Gastrocnemius medialis (tissue), 4 donors: ENCODE measurements at regions not wholly inside any gene's neighbourhood (a gene's known extent, or its start where the extent isn't known, plus 50 kb on each side); places are given as distances from the start of the nearest gene placed in this dataset.

Experiments used
- ATAC-seq, 2 donors: fragments of 150-250 bp; one replicate each; pipeline ENCODE4 v1.9.1; 2016
- DNase-seq, 2 donors: peaks; one replicate each; pipeline ENCODE4 v3.0.0-alpha.2; 2019
- H3K27ac ChIP-seq, 4 donors: fragments of 200-600 bp; sonication (generic); 1 replicate in 1 of 4; 2 replicates in 3 of 4; pipeline ENCODE4 v1.5.1; 2016 to 2018; ENCODE audit warnings: mild to moderate bottlenecking in 2 of 4, moderate library complexity in 1 of 4
- H3K27me3 ChIP-seq, 3 donors: fragments of 200-600 bp; sonication (generic) in 2 of 3; 1 replicate in 1 of 3; 2 replicates in 2 of 3; pipeline versions ENCODE4 v1.5.1 to v1.6.0; 2016 to 2019; ENCODE audit warnings: mild to moderate bottlenecking in 1 of 3, moderate library complexity in 1 of 3
- H3K36me3 ChIP-seq, 2 donors: fragments of 200-600 bp; sonication (generic) in 1 of 2; one replicate each; pipeline ENCODE4 v1.5.1; 2017 to 2018
- H3K4me1 ChIP-seq, 2 donors: fragments of 200-600 bp; sonication (generic) in 1 of 2; one replicate each; pipeline ENCODE4 v1.5.1; 2016 to 2017; ENCODE audit warnings: mild to moderate bottlenecking in 2 of 2
- H3K4me3 ChIP-seq, 4 donors: fragments of 200-600 bp; sonication (generic) in 3 of 4; 1 replicate in 1 of 4; 2 replicates in 3 of 4; pipeline ENCODE4 v1.5.1; 2016 to 2019; ENCODE audit warnings: mild to moderate bottlenecking in 2 of 4
- H3K9me3 ChIP-seq, 3 donors: fragments of 200-600 bp; sonication (generic) in 2 of 3; 1 replicate in 1 of 3; 2 replicates in 2 of 3; pipeline ENCODE4 v1.5.1; 2016 to 2019
- CTCF ChIP-seq, 5 experiments: fragments of 450-650 bp in 3 of 5; fragments of 200-600 bp in 2 of 5; sonication (generic) in 2 of 5; IDR thresholded peaks in 4 of 5; conservative IDR thresholded peaks in 1 of 5; 1 replicate in 4 of 5; 2 replicates in 1 of 5; pipeline ENCODE4 v1.5.1; 2016 to 2019; ENCODE audit warnings: antibody characterized with exemption in 5 of 5, mild to moderate bottlenecking in 3 of 5, moderate library complexity in 3 of 5
- POLR2A ChIP-seq, 2 donors: fragments of 450-650 bp; IDR thresholded peaks; one replicate each; pipeline ENCODE4 v1.6.1; 2017; ENCODE audit warnings: antibody characterized with exemption in 2 of 2, mild to moderate bottlenecking in 2 of 2, moderate library complexity in 2 of 2
- in situ Hi-C, 4 donors: fragments of 200-750 bp; cut with MboI; loops; one replicate each; pipeline versions ENCODE4 v1.15.0 to v1.8.0; 2017; ENCODE audit warnings: low sequenced_read_pairs in 4 of 4
- intact Hi-C: fragments of 100-400 bp; cut with DNase I; formaldehyde crosslinking; loops from one replicate; pipeline ENCODE4 v1.15.1; 2023; ENCODE audit warnings: low total_unique reads

- Histone ChIP-seq H3K27ac (no peak overlapping the region), H3K9me3 (no peaks in the 10 kb centered on the region), H3K36me3 (no peaks in the 10 kb centered on the region), H3K27me3 (no peaks in the 10 kb centered on the region), H3K4me3 (no peak overlapping the region), H3K4me1 (no peaks in the 10 kb centered on the region)
- intact Hi-C loops (no loop called here), in situ Hi-C loops (no loop called here)
- ATAC-seq (no peak), DNase-seq (no peak)
- TF ChIP-seq CTCF (IDR thresholded peaks at IDR 0.05 in 4 of 5, conservative IDR thresholded peaks at IDR 0.05 in 1 of 5) (no peak), POLR2A (IDR thresholded peaks at IDR 0.05) (no peak)
Measured at GRCh38 chr3:168273917-168274316, 178.2 kb upstream of the GOLIM4 start.

GRCh38 chr3:168273036-168273435, 177.3 kb upstream of the GOLIM4 start:
- Histone ChIP-seq H3K4me3 (no peak overlapping the region), H3K4me1 (no peaks in the 10 kb centered on the region), H3K27ac (no peak overlapping the region), H3K9me3 (no peaks in the 10 kb centered on the region), H3K36me3 (no peaks in the 10 kb centered on the region), H3K27me3 (no peaks in the 10 kb centered on the region)
- intact Hi-C loops: no loop called here
- DNase-seq (no peak), ATAC-seq (no peak)
- in situ Hi-C loops: no loop called here
- no peak for TF ChIP-seq POLR2A (IDR thresholded peaks at IDR 0.05)
- TF ChIP-seq CTCF (IDR thresholded peaks at IDR 0.05 in 4 of 5, conservative IDR thresholded peaks at IDR 0.05 in 1 of 5): no peak

GRCh38 chr3:168272343-168272985, 176.7 kb upstream of the GOLIM4 start:
- H3K27ac ChIP-seq: no peak overlapping the region
- no peak for ATAC-seq

GRCh38 chr3:168271932-168272331, 176.2 kb upstream of the GOLIM4 start:
- intact Hi-C loops (no loop called here), in situ Hi-C loops (no loop called here)
- Histone ChIP-seq H3K27ac (no peak overlapping the region), H3K27me3 (no peaks in the 10 kb centered on the region), H3K4me1 (no peaks in the 10 kb centered on the region), H3K4me3 (no peak overlapping the region), H3K9me3 (no peaks in the 10 kb centered on the region), H3K36me3 (no peaks in the 10 kb centered on the region)
- ATAC-seq (no peak), DNase-seq (no peak)
- TF ChIP-seq CTCF (IDR thresholded peaks at IDR 0.05 in 4 of 5, conservative IDR thresholded peaks at IDR 0.05 in 1 of 5): no peak
- no peak for TF ChIP-seq POLR2A (IDR thresholded peaks at IDR 0.05)

More at GRCh38 chr3:168272343-168272985, 176.7 kb upstream of the GOLIM4 start:
- Histone ChIP-seq H3K9me3 (no peaks in the 10 kb centered on the region), H3K27me3 (no peaks in the 10 kb centered on the region), H3K4me1 (no peaks in the 10 kb centered on the region), H3K4me3 (no peak overlapping the region), H3K36me3 (no peaks in the 10 kb centered on the region)
- intact Hi-C loops: no loop called here
- no peak for TF ChIP-seq CTCF (IDR thresholded peaks at IDR 0.05 in 4 of 5, conservative IDR thresholded peaks at IDR 0.05 in 1 of 5)
- no peak for TF ChIP-seq POLR2A (IDR thresholded peaks at IDR 0.05)
- in situ Hi-C loops: no loop called here
- DNase-seq: no peak

GRCh38 chr3:168269001-168269400, 173.3 kb upstream of the GOLIM4 start:
- H3K36me3 ChIP-seq: no peaks in the 10 kb centered on the region
- H3K27ac ChIP-seq: no peak overlapping the region
- no peaks in the 10 kb centered on the region for H3K4me1 ChIP-seq
- H3K4me3 ChIP-seq: no peak overlapping the region
- TF ChIP-seq CTCF (IDR thresholded peaks at IDR 0.05 in 4 of 5, conservative IDR thresholded peaks at IDR 0.05 in 1 of 5) (no peak), POLR2A (IDR thresholded peaks at IDR 0.05) (no peak)
- H3K9me3 ChIP-seq: no peaks in the 10 kb centered on the region
- ATAC-seq: no peak
- H3K27me3 ChIP-seq: no peaks in the 10 kb centered on the region
- intact Hi-C loops: no loop called here
- in situ Hi-C loops: no loop called here
- no peak for DNase-seq
